ENCODE measurements at regions not wholly inside any gene's neighbourhood (a gene's known extent, or its start where the extent isn't known, plus 50 kb on each side); places are given as distances from the start of the nearest gene placed in this dataset.

GRCh38 chr2:139574371-139574770 lies 794.2 kb upstream of the NXPH2 start:
- TF ChIP-seq POLR2AphosphoS5 (IDR thresholded peaks at IDR 0.05; ENCODE audit: low read depth, low read length), result no peak
- TF ChIP-seq POLR2A (IDR thresholded peaks at IDR 0.05; ENCODE audit: low read depth, low read length), result no peak
- TF ChIP-seq TAF1 (IDR thresholded peaks at IDR 0.05; ENCODE audit: low read depth, low read length), result no peak

Measured in GM12891 (cell line).